ENCODE measurements at regions not wholly inside any gene's neighbourhood (a gene's known extent, or its start where the extent isn't known, plus 50 kb on each side); places are given as distances from the start of the nearest gene placed in this dataset.

GRCh38 chr6:106790149-106790770, 160.9 kb downstream of the QRSL1 start:
- no peaks in the 10 kb centered on the region for H3K36me3 ChIP-seq (ENCODE audit: control insufficient read depth in 1 of 2, insufficient read depth in 2 of 2, low read depth in 1 of 2, low read length in 2 of 2)
- WGBS, result 88% methylated on average over 6 of the region's 8 CpGs
- H3K4me1 ChIP-seq (ENCODE audit: control insufficient read depth, insufficient read depth, low read depth, low read length), result peaks cover 19% of the 10 kb centered on the region
- H4K8ac ChIP-seq (ENCODE audit: low read length), result no peak overlapping the region
- H2AFZ ChIP-seq (ENCODE audit: low read depth, low read length), result no peak overlapping the region
- H4K91ac ChIP-seq (ENCODE audit: low read length), result peak overlapping the region; percentile 74
- no peak overlapping the region for H3K18ac ChIP-seq (ENCODE audit: low read depth in 1 of 2, low read length in 2 of 2)
- DNase-seq, result peak; percentile 48
- no peak overlapping the region for H2BK5ac ChIP-seq (ENCODE audit: low read depth, low read length, poor library complexity, severe bottlenecking)
- no peaks in the 10 kb centered on the region for H3K79me1 ChIP-seq (replicated peaks; ENCODE audit: low read length, poor library complexity, severe bottlenecking)
- H3K4ac ChIP-seq (ENCODE audit: low read depth in 1 of 2, low read length in 2 of 2), result peak overlapping the region in 1 of 2 experiments; percentile 38
- H3K27me3 ChIP-seq (ENCODE audit: control insufficient read depth in 1 of 2, insufficient read depth in 1 of 2, low read length in 2 of 2), result peaks cover 5 to 18% of the 10 kb centered on the region in 2 experiments
- no peak overlapping the region for H3K27ac ChIP-seq (ENCODE audit: low read length, poor library complexity, severe bottlenecking)
- no peak overlapping the region for H3K14ac ChIP-seq (ENCODE audit: low read length in 2 of 2)
- no peak overlapping the region for H2BK15ac ChIP-seq (ENCODE audit: low read depth, poor library complexity, severe bottlenecking)
- H3K4me3 ChIP-seq (ENCODE audit: insufficient read depth in 1 of 2, low read depth in 1 of 2, low read length in 2 of 2), result no peak overlapping the region
- no peak overlapping the region for H3K9ac ChIP-seq (ENCODE audit: low read length)
- H3K4me2 ChIP-seq (ENCODE audit: low read length, poor library complexity, severe bottlenecking), result no peak overlapping the region
- H2BK120ac ChIP-seq (ENCODE audit: low read depth, low read length), result no peak overlapping the region
- H3K9me3 ChIP-seq (ENCODE audit: control insufficient read depth, low read length), result no peaks in the 10 kb centered on the region
- peak overlapping the region; percentile 82 for H2AK5ac ChIP-seq (ENCODE audit: low read length, severe bottlenecking)
- no peak overlapping the region for H3K23ac ChIP-seq (ENCODE audit: low read length in 2 of 2)
- H2BK12ac ChIP-seq (ENCODE audit: low read length in 2 of 2), result no peak overlapping the region

GRCh38 chr6:106789428-106790148, 160.2 kb downstream of the QRSL1 start:
- Histone ChIP-seq H3K27ac (ENCODE audit: low read length, poor library complexity, severe bottlenecking) (no peak overlapping the region), H3K9me3 (ENCODE audit: control insufficient read depth, low read length) (no peaks in the 10 kb centered on the region), H4K8ac (ENCODE audit: low read length) (no peak overlapping the region), H3K27me3 (ENCODE audit: control insufficient read depth in 1 of 2, insufficient read depth in 1 of 2, low read length in 2 of 2) (peaks cover 5 to 14% of the 10 kb centered on the region in 2 experiments), H3K18ac (ENCODE audit: low read depth in 1 of 2, low read length in 2 of 2) (peak overlapping the region in 1 of 2 experiments; percentile 25), H3K23ac (ENCODE audit: low read length in 2 of 2) (no peak overlapping the region), H2BK15ac (ENCODE audit: low read depth, poor library complexity, severe bottlenecking) (no peak overlapping the region), H3K4ac (ENCODE audit: low read depth in 1 of 2, low read length in 2 of 2) (no peak overlapping the region), H3K4me3 (ENCODE audit: insufficient read depth in 1 of 2, low read depth in 1 of 2, low read length in 2 of 2) (no peak overlapping the region), H2AK5ac (ENCODE audit: low read length, severe bottlenecking) (peak overlapping the region; percentile 66), H4K91ac (ENCODE audit: low read length) (no peak overlapping the region), H2AFZ (ENCODE audit: low read depth, low read length) (no peak overlapping the region), H3K14ac (ENCODE audit: low read length in 2 of 2) (no peak overlapping the region), H3K36me3 (ENCODE audit: control insufficient read depth in 1 of 2, insufficient read depth in 2 of 2, low read depth in 1 of 2, low read length in 2 of 2) (no peaks in the 10 kb centered on the region), H2BK5ac (ENCODE audit: low read depth, low read length, poor library complexity, severe bottlenecking) (peak overlapping the region; percentile 33), H2BK120ac (ENCODE audit: low read depth, low read length) (no peak overlapping the region), H3K9ac (ENCODE audit: low read length) (no peak overlapping the region), H3K79me1 (replicated peaks; ENCODE audit: low read length, poor library complexity, severe bottlenecking) (no peaks in the 10 kb centered on the region), H3K4me2 (ENCODE audit: low read length, poor library complexity, severe bottlenecking) (no peak overlapping the region), H2BK12ac (ENCODE audit: low read length in 2 of 2) (no peak overlapping the region), H3K4me1 (ENCODE audit: control insufficient read depth, insufficient read depth, low read depth, low read length) (peaks cover 19% of the 10 kb centered on the region)
- DNase-seq, result peak; percentile 62
- WGBS, result 64% methylated on average over 1 of the region's 3 CpGs

- peak overlapping the region; percentile 65 for H2BK15ac ChIP-seq (ENCODE audit: low read depth, poor library complexity, severe bottlenecking)
- H4K91ac ChIP-seq (ENCODE audit: low read length), result peak overlapping the region; percentile 70
- peak overlapping the region; percentile 43 to 49 for H2BK12ac ChIP-seq (ENCODE audit: low read length in 2 of 2)
- peaks cover 21% of the 10 kb centered on the region for H3K4me1 ChIP-seq (ENCODE audit: control insufficient read depth, insufficient read depth, low read depth, low read length)
- no peak overlapping the region for H3K23ac ChIP-seq (ENCODE audit: low read length in 2 of 2)
- no peak overlapping the region for H2BK120ac ChIP-seq (ENCODE audit: low read depth, low read length)
- peaks cover 5 to 6% of the 10 kb centered on the region in 2 experiments for H3K27me3 ChIP-seq (ENCODE audit: control insufficient read depth in 1 of 2, insufficient read depth in 1 of 2, low read length in 2 of 2)
- no peak for DNase-seq
- no peak overlapping the region for H2BK5ac ChIP-seq (ENCODE audit: low read depth, low read length, poor library complexity, severe bottlenecking)
- peak overlapping the region; percentile 31 for H2AK5ac ChIP-seq (ENCODE audit: low read length, severe bottlenecking)
- H3K9me3 ChIP-seq (ENCODE audit: control insufficient read depth, low read length), result no peaks in the 10 kb centered on the region
- H3K4me3 ChIP-seq (ENCODE audit: insufficient read depth in 1 of 2, low read depth in 1 of 2, low read length in 2 of 2), result no peak overlapping the region
- H3K18ac ChIP-seq (ENCODE audit: low read depth in 1 of 2, low read length in 2 of 2), result peak overlapping the region; percentile 13 to 52
- 63% methylated on average over 2 of the region's 2 CpGs for WGBS
- H3K4ac ChIP-seq (ENCODE audit: low read depth in 1 of 2, low read length in 2 of 2), result peak overlapping the region; percentile 5 to 10
- no peaks in the 10 kb centered on the region for H3K79me1 ChIP-seq (replicated peaks; ENCODE audit: low read length, poor library complexity, severe bottlenecking)
- H4K8ac ChIP-seq (ENCODE audit: low read length), result no peak overlapping the region
- H3K27ac ChIP-seq (ENCODE audit: low read length, poor library complexity, severe bottlenecking), result no peak overlapping the region
- H2AFZ ChIP-seq (ENCODE audit: low read depth, low read length), result no peak overlapping the region
- no peak overlapping the region for H3K4me2 ChIP-seq (ENCODE audit: low read length, poor library complexity, severe bottlenecking)
- H3K9ac ChIP-seq (ENCODE audit: low read length), result no peak overlapping the region
- no peak overlapping the region for H3K14ac ChIP-seq (ENCODE audit: low read length in 2 of 2)
- no peaks in the 10 kb centered on the region for H3K36me3 ChIP-seq (ENCODE audit: control insufficient read depth in 1 of 2, insufficient read depth in 2 of 2, low read depth in 1 of 2, low read length in 2 of 2)
These were observed 159.4 kb downstream of the QRSL1 start for GRCh38 chr6:106788761-106789160.

DNA sequence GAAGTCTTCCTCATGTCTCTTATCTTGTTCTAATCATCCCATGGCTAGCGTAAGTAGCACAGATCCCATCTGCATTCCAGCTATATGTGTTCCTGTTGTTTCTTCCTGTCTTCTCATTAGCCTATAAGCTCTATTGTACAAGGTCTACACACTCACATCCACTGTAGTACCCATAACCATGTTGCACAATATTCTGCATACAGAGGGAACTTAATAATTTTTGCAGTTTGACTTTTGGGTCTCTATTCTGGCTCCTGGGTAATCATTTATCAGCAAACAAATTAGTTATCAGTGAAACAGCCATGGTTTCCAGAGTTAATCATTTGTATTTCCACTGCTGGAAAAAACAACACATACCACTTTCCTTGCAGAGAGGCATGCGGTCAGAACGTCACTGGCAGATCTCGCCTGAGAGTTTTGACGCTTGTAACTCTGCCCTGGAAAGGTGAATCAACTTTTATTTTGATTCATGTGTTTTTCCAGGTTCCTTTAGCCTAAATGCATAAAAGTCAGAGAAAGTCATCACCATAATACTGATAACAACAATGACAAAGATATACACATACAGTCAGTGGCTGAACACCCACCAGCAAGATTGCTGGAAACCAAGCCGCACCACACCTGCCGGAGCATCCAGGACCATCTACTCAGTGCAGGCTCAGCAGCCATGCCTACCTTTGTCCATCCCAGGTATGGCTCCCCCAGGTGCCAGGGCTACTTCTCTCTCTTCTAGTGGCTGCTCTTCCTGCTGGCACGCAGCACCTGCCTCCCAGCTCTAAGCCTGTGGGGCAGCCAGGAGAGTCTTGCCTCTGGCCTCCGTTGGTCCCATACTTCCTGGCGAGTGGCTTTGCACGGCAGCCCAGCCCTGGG, 158.2 kb downstream of the QRSL1 start:
- Histone ChIP-seq H3K27ac (ENCODE audit: low read length, poor library complexity, severe bottlenecking) (peak overlapping the region; percentile 62), H2AFZ (ENCODE audit: low read depth, low read length) (no peak overlapping the region), H2BK120ac (ENCODE audit: low read depth, low read length) (no peak overlapping the region), H3K9me3 (ENCODE audit: control insufficient read depth, low read length) (no peaks in the 10 kb centered on the region), H3K27me3 (ENCODE audit: control insufficient read depth in 1 of 2, insufficient read depth in 1 of 2, low read length in 2 of 2) (no peaks in the 10 kb centered on the region), H3K18ac (ENCODE audit: low read depth in 1 of 2, low read length in 2 of 2) (no peak overlapping the region), H4K8ac (ENCODE audit: low read length) (no peak overlapping the region), H3K23ac (ENCODE audit: low read length in 2 of 2) (no peak overlapping the region), H3K36me3 (ENCODE audit: control insufficient read depth in 1 of 2, insufficient read depth in 2 of 2, low read depth in 1 of 2, low read length in 2 of 2) (no peaks in the 10 kb centered on the region), H2BK5ac (ENCODE audit: low read depth, low read length, poor library complexity, severe bottlenecking) (no peak overlapping the region), H3K4me3 (ENCODE audit: insufficient read depth in 1 of 2, low read depth in 1 of 2, low read length in 2 of 2) (no peak overlapping the region), H3K79me1 (replicated peaks; ENCODE audit: low read length, poor library complexity, severe bottlenecking) (no peaks in the 10 kb centered on the region), H3K14ac (ENCODE audit: low read length in 2 of 2) (peak overlapping the region in 1 of 2 experiments; percentile 31), H2AK5ac (ENCODE audit: low read length, severe bottlenecking) (peak overlapping the region; percentile 54), H3K4me2 (ENCODE audit: low read length, poor library complexity, severe bottlenecking) (no peak overlapping the region), H3K4ac (ENCODE audit: low read depth in 1 of 2, low read length in 2 of 2) (no peak overlapping the region), H2BK12ac (ENCODE audit: low read length in 2 of 2) (peak overlapping the region; percentile 43 to 53), H4K91ac (ENCODE audit: low read length) (peak overlapping the region; percentile 53), H2BK15ac (ENCODE audit: low read depth, poor library complexity, severe bottlenecking) (no peak overlapping the region), H3K9ac (ENCODE audit: low read length) (no peak overlapping the region), H3K4me1 (ENCODE audit: control insufficient read depth, insufficient read depth, low read depth, low read length) (peaks cover 21% of the 10 kb centered on the region)
- 88% methylated on average over 10 of the region's 11 CpGs for WGBS
- no peak for DNase-seq
